Left ventricle myocardium superior (tissue), 1 donor: ENCODE measurements at regions not wholly inside any gene's neighbourhood (a gene's known extent, or its start where the extent isn't known, plus 50 kb on each side); places are given as distances from the start of the nearest gene placed in this dataset.

Source experiments
- ATAC-seq: fragments of 200-7000 bp; cut with Tn5 transposase; one replicate; pipeline ENCODE4 v1.9.1; 2020; ENCODE audit warnings: mild to moderate bottlenecking, moderate library complexity
- DNase-seq: peaks from one replicate; pipeline ENCODE4 v3.0.0-alpha.2; 2020
- intact Hi-C: fragments of 100-400 bp; cut with micrococcal nuclease; formaldehyde crosslinking; loops from one replicate; pipeline ENCODE4 v1.11.0; 2022
- donor health status: DM: no; HTN: yes; CAD: no; lungs with severe emphysema.

DNA sequence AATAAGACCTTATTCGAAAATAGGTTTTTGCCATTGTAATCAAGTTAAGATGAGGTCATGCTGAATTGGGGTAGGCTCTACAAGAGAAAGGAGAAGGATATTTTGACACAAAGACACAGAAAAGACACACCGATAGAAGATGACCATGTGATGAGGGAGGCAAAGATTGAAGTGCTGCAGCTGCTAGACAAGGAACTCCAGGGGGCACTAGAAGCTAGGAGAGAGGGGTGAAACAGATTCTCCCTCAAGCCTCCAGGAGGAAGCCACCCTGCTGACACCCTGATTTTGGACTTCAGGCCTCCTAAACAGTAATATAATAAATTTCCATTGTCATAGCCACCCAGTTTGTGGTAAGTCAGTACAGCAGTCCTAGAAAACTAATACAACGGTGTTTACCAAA, 506.8 kb upstream of the CAMK1G start:
- ATAC-seq (no peak), DNase-seq (no peak)
- intact Hi-C loops: no loop called here

DNA sequence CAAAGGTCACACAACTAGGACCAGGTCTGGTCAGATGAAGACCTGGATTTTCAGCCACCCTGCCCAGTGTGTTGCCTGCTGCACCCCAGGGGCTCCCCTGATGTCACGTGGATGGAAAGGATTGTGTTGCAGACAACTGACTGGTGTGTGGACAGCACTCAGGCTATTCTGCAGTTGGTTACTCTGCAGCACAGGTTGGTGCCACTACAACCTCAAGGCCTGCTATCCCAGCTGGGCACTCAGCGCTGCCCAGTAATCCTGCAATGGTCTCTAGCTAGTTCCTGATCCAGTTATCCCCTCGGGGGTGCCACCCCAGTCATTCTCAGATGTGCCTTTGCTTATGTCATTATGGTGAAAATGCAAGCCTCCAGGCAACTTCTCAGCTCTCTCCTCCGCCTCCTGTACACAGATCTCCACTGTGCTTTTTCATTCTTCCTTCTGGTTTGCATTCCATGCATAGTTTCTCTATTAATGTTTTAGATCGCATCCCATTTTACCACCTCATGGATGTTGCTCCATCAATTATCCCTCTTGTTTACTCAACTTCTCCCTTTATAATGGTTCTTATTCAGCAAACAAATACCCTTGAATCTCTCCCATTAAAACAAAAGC, 503.2 kb upstream of the CAMK1G start:
- no peak for DNase-seq
- no peak for ATAC-seq
- intact Hi-C loops: no loop called here

- DNase-seq (no peak), ATAC-seq (no peak)
- intact Hi-C loops: no loop called here
These were observed 496.9 kb upstream of the CAMK1G start for GRCh38 chr1:209086486-209087192.

DNA sequence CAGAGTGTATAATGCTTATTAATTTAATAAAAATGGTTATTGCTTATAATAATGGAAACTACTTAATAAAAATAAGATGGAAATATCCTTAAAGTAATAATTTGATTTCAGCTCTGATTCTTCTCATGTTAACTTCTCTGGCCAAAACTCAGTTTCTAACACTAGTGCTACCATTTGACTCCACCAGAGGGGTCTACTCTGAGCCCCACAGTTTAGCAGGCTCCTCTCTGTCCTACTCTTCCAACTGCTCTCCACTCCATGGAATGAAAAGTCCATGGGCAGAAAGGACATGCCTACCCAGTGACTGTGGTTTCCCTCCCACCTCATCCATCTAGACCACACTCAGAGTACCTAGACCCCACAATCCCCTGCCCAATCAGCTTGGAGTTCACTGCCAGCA, 489.1 kb upstream of the CAMK1G start:
- intact Hi-C loops: no loop called here
- DNase-seq: no peak
- ATAC-seq: no peak

DNA sequence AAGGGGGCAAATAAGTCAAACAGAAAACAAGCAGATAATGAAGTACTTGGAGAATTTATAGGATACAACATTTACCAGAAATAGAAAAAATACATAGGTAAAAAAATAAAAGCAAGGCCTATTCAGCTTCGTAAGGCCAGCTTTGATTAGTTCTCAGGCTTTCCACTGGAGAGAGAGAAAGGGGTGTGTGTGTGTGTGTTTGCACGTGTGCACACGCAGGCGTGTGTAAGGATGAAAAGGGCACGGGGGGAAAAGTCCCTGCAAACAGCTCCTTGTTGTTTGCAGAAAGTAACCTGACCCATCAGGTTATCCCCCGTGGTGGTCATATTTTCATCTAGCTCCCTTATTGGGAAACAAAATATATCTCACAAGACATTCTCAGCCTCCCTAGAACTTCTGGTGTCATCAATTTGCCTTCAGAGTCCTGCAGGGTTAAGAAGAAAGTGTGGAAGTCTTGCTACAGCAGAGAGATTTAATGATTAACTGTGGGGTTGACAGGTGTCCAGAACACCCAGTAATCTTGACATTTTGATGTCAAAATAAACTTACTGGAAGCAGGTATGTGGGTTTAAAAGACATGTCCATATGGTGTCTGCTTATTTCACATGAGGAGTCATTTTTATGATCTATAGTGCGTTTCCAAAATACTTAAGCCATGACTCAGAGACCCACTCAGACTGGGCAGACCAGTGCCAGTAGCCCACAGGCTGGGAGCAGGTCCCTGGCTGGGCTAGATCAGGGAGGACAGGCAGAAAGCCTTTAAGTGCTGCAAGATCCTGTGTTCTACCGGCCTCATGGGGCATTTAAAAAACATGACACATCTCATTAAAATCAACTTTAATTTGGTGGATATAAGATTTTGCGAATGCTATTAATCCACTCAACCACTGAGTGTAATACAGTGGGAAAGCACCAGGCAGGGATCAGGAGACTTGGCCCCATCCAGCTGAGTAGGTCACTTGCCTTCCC, 487.6 kb upstream of the CAMK1G start:
- intact Hi-C loops: no loop called here
- ATAC-seq (no peak), DNase-seq (no peak)

DNA sequence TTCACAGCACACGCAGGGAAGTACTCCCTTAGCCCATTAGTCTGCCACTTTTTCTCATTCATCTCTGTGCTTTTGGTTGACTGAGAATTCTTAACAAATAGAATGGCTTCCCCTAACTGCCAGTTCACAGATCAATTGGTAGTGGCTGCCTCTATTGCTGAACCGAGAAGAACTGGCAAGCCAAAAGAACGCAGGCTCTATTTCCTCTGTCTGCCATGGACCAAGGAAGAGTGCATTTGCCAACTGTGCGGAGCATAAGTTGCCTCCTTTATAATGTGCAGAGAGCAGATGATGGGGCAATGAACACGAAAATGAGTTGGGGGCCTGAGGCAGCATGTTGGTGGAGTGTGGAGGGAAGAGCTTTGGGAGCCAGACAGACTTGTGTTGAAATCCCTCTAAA, 483.1 kb upstream of the CAMK1G start:
- intact Hi-C loops: no loop called here
- ATAC-seq (no peak), DNase-seq (no peak)

DNA sequence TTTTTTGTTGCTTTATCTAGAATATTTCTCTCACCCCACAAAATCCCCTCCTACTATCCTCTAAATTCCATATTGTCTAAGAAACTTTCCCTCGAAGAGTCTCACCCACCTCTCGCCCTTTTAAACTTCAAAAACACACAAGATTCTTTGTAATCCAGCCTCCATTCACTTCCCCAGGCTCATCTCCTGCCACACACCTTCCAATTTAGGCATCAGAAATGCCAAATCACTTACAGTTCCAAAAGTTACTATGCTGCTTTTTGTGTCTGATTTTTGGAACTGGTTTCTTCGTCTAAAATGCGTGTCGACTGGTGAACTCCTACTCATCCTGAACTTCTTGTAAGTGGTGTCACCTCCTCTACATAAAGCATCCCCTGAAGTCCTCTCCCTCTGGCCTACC, 482.4 kb upstream of the CAMK1G start:
- intact Hi-C loops: no loop called here
- ATAC-seq (no peak), DNase-seq (no peak)

DNA sequence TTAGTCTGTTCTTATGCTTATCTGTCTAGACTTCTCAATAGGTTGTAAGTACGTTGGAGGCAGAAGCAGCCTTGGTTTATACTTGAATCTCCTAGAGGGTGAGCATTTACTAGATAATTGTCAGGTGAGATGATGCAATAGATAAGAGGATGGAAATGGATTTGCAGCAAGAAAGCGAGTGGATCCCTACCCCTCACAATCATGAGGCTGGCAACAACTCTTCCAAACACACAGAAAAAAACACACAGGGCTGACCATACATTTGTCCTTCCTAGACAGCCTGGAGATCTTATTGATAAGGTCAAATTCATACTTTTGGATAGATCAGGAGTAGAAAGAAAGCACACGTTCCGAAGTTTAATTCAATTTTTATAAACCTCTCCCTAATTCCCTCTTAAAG, 481.4 kb upstream of the CAMK1G start:
- intact Hi-C loops: no loop called here
- ATAC-seq (no peak), DNase-seq (no peak)

DNA sequence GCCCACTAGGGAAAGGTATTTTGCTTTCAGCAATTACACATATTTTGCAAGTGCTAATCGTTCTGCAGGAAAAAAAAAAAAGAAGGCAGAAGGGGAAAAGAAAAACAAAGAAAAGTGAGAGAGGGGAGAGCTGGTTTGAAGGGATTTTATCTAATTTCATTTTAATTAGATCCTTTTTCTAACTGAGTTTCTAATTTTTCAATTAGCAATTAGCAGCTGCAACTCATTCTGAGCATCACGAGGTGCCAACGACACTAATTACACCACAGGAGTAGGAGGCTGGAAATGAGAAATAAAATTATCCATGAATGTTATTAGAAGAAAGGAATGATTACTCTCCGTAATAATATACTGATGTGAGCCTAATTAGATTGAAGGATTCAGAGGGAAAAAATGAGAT, 481.0 kb upstream of the CAMK1G start:
- intact Hi-C loops: no loop called here
- DNase-seq (no peak), ATAC-seq (no peak)

DNA sequence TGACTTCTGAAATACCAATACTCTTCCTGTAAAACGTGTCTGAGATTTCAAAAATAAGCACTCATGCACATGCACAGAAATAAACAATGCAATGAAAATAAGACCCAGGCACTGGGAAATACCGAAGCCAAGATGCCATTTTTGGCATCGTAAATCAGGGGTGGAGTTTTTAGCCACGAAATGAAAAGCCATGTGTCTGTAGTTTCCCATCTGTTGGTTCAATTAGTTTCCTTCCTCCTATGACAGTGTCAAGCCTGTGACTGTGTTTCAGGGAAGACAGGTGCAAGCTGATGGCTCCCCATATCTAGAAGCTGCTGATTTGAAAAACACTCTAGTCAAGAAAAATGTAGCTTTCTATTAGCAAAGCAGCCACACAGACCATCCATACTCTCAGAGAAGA, 480.4 kb upstream of the CAMK1G start:
- intact Hi-C loops: no loop called here
- no peak for ATAC-seq
- DNase-seq: no peak

DNA sequence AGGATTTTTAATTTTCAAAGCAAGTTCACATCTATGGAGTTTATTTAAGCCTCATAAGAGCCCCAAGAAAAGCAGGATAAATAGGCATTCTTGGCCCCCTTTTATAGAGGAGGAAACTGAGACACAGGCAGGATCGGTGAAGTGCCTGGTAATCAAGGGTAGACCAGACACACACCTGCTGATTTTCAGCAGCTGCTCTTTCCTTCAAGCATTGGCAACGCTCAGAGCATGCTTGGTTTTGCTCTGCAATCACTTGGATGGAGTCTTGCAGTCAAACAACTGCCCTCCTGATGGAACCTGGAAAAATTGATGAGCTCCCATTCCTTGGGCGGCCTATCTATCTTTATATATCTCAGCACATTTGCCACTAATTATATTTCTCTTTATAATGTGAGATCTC, 478.9 kb upstream of the CAMK1G start:
- ATAC-seq (no peak), DNase-seq (no peak)
- intact Hi-C loops: no loop called here

DNA sequence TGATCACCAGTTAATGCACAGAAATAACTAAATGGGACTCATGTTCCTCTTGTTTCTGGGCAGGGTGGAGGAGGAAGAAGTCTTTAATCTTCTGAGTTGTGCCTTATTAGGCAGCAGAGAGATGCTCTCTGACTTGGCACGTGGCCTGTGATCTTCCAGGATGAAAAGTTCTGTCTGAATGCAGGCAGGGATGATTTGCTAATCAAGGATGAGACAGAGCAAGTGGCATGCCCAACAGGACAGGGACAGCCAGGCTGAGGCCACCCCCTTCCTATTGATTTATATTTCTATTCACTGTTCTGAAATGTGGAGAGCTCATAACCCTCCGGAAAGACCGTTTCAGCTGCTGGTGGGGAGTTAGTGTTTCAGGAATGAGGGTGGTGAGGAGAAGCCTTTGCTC, 477.8 kb upstream of the CAMK1G start:
- no peak for ATAC-seq
- DNase-seq: no peak
- intact Hi-C loops: no loop called here

GRCh38 chr1:209106237-209106741, 477.2 kb upstream of the CAMK1G start:
- DNase-seq (no peak), ATAC-seq (no peak)
- intact Hi-C loops: no loop called here

GRCh38 chr1:209106861-209107260, 476.7 kb upstream of the CAMK1G start:
- ATAC-seq (no peak), DNase-seq (no peak)
- intact Hi-C loops: no loop called here

GRCh38 chr1:209107535-209107934, 476.0 kb upstream of the CAMK1G start:
- intact Hi-C loops: no loop called here
- no peak for ATAC-seq

DNA sequence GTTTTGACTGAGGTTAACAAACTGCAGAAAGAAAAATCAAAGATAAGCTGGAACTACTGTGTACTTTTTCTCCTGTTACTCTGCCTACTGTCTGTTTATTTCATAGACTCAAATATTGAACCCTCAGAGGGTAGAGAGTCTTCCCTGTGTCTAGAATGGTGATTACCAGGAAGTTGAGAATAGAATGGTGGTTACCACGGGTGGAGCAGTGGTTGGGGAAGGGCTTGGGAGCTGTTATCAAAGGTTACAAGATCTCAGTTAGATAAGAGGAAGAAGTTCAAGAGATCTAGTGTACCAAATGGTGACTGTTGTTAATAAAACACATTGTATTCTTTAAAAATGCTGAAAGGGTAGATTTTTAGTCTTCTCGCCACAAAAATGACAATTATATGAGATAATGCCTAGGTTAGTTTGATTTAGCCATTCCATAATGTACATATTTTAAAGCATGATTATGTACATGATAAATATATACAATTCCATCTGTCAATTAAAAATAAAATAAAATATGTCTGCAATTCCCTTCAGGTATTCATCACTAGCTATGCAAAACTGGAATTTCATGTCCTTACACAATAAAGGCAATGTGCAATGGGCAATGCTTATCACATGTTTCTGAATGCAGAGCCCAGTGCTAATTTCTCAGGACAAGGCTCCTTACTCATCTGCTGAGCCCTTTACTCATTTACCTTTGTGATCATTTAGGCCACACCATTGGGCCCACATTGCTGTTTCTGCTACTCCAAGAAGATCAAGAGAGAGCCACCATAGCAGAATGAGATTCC, 474.3 kb upstream of the CAMK1G start:
- DNase-seq: no peak
- no peak for ATAC-seq
- intact Hi-C loops: no loop called here

More at GRCh38 chr1:209107535-209107934, 476.0 kb upstream of the CAMK1G start:
- DNase-seq: no peak

DNA sequence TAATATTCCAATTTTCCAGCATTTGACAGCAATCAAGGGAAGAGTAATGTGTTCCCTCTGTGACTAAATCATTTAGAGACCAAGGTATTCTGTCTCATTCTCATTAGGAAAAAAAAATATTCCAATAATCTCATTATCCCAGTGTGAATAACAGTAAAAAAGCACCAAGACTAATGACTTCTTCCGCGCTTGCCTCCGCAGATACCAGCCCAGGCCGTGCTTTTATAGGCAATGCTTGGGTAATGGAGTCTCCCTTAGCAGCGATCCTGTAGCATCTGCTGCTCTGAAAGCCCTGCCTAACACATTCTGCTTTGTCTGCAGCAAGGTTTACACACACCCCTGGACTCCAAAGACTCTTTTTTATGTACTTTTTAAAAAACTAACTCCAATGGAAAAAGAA, 470.0 kb upstream of the CAMK1G start:
- ATAC-seq: no peak
- no peak for DNase-seq
- intact Hi-C loops: no loop called here

DNA sequence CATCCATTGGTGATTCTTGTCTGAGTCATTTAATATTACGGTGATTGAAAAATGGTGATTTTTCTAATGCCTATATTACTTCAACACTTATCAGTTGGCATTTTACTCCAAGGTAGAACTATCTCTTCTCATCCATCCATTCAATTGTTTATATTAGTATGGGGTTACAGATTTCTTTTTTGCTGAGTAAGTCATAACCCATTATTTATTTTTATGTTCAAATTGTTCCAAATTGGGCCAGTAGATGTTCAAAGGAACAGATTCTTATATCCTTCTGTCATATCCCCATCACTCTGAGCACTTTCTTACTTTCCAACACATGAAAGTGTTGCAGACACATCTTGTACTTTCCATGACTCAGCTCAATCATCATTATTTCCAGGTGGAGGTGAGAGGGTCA, 466.8 kb upstream of the CAMK1G start:
- DNase-seq (no peak), ATAC-seq (no peak)
- intact Hi-C loops: no loop called here

DNA sequence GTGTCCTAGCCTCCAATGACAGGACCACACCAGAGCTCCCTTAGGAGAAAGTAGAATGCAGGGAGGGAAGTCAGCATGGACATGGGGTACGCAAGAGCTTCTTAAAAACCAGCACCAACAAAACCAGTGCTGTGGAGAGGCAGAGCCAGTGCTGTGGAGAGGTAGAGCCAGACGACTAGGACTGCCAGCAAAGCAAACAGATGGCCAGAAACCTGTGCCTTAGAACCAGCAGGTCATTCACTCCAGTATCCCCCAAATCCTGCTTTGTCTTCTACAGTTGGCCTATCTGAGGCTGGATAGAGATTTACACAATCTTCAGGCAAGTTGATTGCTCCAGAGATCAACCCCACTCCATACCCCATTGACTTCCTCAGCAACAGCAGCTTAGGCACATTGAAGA, 459.9 kb upstream of the CAMK1G start:
- DNase-seq (no peak), ATAC-seq (no peak)
- intact Hi-C loops: no loop called here
